ENCODE measurements at regions not wholly inside any gene's neighbourhood (a gene's known extent, or its start where the extent isn't known, plus 50 kb on each side); places are given as distances from the start of the nearest gene placed in this dataset.

DNA sequence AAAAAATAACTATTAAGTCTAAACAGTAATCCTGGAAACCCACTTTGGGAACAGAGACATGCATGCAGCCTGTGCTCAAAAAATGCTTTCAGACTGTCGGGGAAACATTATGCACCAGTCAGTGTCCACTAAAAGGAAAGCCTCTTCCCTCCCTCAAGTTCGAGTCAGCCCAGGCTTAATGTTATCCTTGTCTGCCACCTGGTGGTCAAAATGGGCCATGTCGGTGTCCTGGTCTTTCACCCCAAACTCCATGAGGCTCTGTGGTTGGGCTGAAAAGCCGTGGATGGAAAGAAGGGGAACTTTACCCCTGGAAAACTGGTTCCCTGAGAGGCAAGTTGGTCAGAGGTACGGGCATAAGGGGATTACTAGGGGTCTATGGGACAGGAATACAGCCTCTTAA lies 88.4 kb upstream of the ZNF492 start:
- DNase-seq (ENCODE audit: low read depth in 2 of 2) = peak in 1 of 2 donors; percentile 29
- H3K4me3 ChIP-seq (replicated peaks in 1 of 2; ENCODE audit: low read depth in 2 of 2, low read length in 2 of 2) = no peak overlapping the region
- TF ChIP-seq, protein P1, sequence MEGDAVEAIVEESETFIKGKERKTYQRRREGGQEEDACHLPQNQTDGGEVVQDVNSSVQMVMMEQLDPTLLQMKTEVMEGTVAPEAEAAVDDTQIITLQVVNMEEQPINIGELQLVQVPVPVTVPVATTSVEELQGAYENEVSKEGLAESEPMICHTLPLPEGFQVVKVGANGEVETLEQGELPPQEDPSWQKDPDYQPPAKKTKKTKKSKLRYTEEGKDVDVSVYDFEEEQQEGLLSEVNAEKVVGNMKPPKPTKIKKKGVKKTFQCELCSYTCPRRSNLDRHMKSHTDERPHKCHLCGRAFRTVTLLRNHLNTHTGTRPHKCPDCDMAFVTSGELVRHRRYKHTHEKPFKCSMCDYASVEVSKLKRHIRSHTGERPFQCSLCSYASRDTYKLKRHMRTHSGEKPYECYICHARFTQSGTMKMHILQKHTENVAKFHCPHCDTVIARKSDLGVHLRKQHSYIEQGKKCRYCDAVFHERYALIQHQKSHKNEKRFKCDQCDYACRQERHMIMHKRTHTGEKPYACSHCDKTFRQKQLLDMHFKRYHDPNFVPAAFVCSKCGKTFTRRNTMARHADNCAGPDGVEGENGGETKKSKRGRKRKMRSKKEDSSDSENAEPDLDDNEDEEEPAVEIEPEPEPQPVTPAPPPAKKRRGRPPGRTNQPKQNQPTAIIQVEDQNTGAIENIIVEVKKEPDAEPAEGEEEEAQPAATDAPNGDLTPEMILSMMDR (IDR thresholded peaks at IDR 0.05; ENCODE audit: low read depth, low read length) = peak; percentile 40

DNA sequence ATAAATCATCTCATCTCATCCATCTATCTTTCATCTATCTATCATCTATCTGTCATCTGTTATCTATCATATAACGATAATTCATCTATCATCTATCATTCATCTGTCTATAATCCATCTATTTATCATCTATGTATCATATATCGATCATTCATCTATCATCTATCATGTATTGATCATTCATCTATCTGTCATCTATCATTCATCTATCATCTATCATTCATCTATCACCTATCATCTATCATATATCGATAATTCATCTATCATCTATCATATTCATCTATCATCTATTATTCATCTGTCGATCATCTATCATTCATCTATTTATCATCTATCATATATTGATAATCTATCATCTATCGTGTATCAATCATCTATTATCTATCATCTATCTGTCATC lies 100.4 kb upstream of the ZNF492 start:
- no peak for DNase-seq (ENCODE audit: low read depth in 2 of 2)
- TF ChIP-seq, protein P1 (IDR thresholded peaks at IDR 0.05; ENCODE audit: low read depth, low read length) = no peak
- H3K4me3 ChIP-seq (replicated peaks in 1 of 2; ENCODE audit: low read depth in 2 of 2, low read length in 2 of 2) = no peak overlapping the region

DNA sequence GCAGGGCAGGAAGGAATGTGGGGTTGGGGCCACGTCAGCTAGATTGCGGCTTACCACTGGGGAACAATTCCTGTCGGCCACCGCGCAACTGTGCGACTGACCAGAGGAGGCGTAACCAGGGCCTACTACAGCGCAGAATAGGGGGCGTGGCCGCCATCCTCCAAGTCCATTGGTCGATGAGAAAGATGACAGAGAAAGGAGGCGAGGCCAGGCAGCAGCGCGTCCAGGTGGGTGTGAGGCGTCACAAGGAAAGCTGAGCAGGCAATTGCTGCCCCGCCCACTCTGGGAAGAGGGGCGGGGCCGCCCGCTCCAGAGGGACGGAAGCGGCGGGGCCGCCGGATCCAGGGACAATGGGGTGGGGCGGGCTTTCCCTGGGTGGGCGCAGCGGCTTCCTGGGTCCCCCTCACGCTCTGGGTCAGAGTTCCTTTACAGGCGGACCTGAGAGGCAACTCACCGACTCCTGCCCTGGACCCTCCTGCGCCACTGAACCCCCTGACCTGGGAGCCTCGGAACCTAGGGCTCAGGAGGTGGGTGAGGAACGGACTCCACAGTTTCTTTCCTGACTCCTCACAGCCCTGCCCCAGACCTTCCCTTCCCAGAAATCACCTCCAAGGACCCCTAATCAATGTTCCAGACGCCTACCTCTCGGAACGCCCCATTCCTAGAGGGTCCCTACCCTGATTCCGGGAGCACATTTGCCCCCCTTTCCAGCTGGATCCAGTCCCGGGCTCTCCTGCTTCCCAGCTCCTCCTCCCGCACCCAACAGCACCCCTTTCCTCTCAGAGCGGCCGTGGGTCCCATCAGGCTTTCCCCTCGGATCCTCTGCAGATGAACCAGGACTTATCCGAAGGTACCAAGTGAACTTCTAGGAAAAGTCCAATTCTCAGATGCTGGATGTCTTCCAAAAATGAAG lies 101.5 kb upstream of the ZNF492 start:
- H3K4me3 ChIP-seq (replicated peaks in 1 of 2; ENCODE audit: low read depth in 2 of 2, low read length in 2 of 2) = no peak overlapping the region
- no peak for DNase-seq (ENCODE audit: low read depth in 2 of 2)
- TF ChIP-seq, protein P1 (IDR thresholded peaks at IDR 0.05; ENCODE audit: low read depth, low read length) = no peak

DNA sequence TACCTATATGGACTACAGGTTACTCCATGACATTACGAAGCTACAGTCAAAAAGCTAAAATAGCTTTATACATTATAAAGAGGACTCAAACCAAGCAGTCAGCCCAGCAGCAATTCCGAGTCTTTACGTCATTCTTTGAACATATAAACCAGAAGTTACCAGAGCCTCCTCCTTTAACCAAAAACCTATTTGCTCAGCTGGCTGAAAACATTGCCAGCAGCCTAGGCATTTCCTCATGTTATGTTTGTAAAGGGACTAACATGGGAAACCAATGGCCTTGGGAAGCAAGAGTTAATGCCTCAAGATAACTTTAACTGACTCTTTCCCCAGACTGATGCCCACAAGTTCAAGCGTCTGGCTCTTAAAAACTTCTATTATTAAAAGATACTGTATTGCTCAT lies 104.1 kb upstream of the ZNF492 start:
- H3K4me3 ChIP-seq (replicated peaks in 1 of 2; ENCODE audit: low read depth in 2 of 2, low read length in 2 of 2) = no peak overlapping the region
- DNase-seq (ENCODE audit: low read depth in 2 of 2) = no peak
- TF ChIP-seq, protein P1 (IDR thresholded peaks at IDR 0.05; ENCODE audit: low read depth, low read length) = no peak

DNA sequence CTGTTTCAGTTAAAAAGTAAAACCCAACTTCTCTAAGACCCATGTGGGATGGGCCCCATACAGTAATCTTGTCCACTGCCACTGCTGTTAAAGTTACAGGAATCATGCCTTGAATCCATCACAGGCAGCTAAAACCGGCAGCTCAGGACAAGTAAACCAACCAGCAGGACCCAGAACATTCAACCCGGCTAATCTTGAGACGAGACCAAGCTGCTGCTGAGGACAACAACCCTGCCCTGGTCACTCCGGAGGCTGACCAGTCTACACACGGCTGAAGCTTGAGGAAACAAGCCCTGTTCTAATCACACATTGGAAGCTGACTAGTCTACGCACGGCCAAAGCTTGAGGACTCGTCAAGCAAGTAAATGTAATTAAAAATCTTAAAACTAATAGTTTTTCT lies 105.2 kb upstream of the ZNF492 start:
- TF ChIP-seq, protein P1 (IDR thresholded peaks at IDR 0.05; ENCODE audit: low read depth, low read length) = no peak
- DNase-seq (ENCODE audit: low read depth in 2 of 2) = no peak
- no peak overlapping the region for H3K4me3 ChIP-seq (replicated peaks in 1 of 2; ENCODE audit: low read depth in 2 of 2, low read length in 2 of 2)

DNA sequence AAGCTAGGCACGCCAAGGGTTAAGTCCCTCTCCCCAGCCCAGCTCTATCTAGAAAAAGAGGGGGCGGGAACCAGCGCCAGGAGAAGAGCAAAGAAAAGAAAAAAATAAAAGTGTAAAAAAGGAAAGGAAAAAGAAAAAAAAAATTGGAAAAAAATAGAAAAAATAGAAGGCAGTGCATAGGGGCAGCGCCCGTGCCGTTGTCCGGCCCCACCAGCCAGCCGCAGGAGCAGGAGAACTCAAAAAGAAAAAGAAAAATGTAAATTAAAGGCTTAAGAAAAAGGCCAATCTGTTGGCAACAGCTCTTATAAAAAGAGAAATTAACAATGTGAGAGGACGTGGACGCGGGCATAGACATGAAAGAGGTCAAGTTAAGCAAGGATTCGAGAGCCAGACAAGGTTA lies 105.4 kb upstream of the ZNF98 start:
- TF ChIP-seq, protein P1 (IDR thresholded peaks at IDR 0.05; ENCODE audit: low read depth, low read length) = no peak
- no peak overlapping the region for H3K4me3 ChIP-seq (replicated peaks in 1 of 2; ENCODE audit: low read depth in 2 of 2, low read length in 2 of 2)
- no peak for DNase-seq (ENCODE audit: low read depth in 2 of 2)
